T-helper 1 cell treated with Interleukin-12 subunit alpha and Interleukin-12 subunit beta and Interleukin-4 antibody, amounts not matched to agents 30 μg/mL and 1 μg/mL, for 36 hours (primary cell): ENCODE measurements at regions not wholly inside any gene's neighbourhood (a gene's known extent, or its start where the extent isn't known, plus 50 kb on each side); places are given as distances from the start of the nearest gene placed in this dataset.
A peak's percentile ranks its signal among the peaks of the same experiment; 100 is the strongest.
"Not testable (repeated sequence)": the region's sequence is repeated elsewhere in the genome, so short reads cannot be mapped to it uniquely, and the experiment has no call there.

Experiments
- H3K27ac Mint-ChIP-seq: one replicate; pipeline ENCODE4 v1.8.0; 2021; ENCODE audit warnings: mild to moderate bottlenecking, mixed read lengths
- H3K27me3 Mint-ChIP-seq: one replicate; pipeline ENCODE4 v1.8.0; 2021; ENCODE audit warnings: low read depth, mixed read lengths
- H3K36me3 Mint-ChIP-seq: one replicate; pipeline ENCODE4 v1.8.0; 2021; ENCODE audit warnings: low read depth, mixed read lengths
- H3K4me1 Mint-ChIP-seq: one replicate; pipeline ENCODE4 v1.8.0; 2021; ENCODE audit warnings: low read depth, mixed read lengths
- H3K4me3 Mint-ChIP-seq: one replicate; pipeline ENCODE4 v1.8.0; 2021; ENCODE audit warnings: mild to moderate bottlenecking, moderate library complexity, mixed read lengths
- H3K9me3 Mint-ChIP-seq: one replicate; pipeline ENCODE4 v1.8.0; 2021; ENCODE audit warnings: mixed read lengths

GRCh38 chr6:134634466-134634865 lies 315.4 kb downstream of the ALDH8A1 start:
- no peak overlapping the region for H3K4me3 Mint-ChIP-seq
- peaks cover 3% of the 10 kb centered on the region for H3K36me3 Mint-ChIP-seq
- peak overlapping the region; percentile 0 for H3K27ac Mint-ChIP-seq
- H3K9me3 Mint-ChIP-seq, result no peaks in the 10 kb centered on the region
- peaks cover 43% of the 10 kb centered on the region for H3K4me1 Mint-ChIP-seq
- peaks cover 29% of the 10 kb centered on the region for H3K27me3 Mint-ChIP-seq

DNA sequence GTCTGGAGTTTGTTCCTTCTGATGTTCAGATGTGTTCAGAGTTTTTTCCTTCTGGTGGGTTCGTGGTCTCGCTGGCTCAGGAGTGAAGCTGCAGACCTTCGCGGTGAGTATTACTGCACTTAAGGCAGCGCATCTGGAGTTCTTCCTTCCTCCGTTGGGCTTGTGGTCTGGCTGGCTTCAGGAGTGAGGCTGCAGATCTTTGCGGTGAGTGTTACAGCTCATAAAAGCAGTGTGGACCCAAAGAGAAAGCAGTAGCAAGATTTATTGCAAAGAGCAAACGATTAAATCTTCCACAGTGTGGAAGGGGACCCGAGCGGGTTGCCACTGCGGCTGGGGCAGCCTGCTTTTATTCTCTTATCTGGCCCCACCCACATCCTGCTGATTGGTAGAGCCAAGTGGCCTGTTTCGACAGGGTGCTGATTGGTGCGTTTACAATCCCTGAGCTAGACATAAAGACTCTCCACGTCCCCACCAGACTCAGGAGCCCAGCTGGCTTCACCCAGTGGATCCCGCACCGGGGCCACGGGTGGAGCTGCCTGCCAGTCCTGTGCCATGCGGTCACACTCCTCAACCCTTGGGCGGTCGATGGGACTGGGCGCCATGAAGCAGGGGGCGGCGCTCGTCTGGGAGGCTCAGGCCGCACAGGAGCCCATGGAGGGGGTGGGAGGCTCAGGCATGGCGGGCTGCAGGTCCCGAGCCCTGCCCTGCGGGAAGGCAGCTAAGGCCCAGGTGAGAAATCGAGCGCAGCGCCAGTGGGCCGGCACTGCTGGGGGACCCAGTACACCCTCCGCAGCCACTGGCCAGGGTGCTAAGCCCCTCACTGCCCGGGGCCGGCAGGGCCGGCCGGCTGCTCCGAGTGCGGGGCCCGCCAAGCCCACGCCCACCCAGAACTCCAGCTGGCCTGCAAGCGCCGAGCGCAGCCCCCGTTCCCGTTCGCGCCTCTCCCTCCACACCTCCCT lies 315.3 kb upstream of the SGK1 start:
- H3K27ac Mint-ChIP-seq, result peak overlapping the region; percentile 60
- H3K36me3 Mint-ChIP-seq, H3K9me3 Mint-ChIP-seq: not testable (repeated sequence)
- H3K27me3 Mint-ChIP-seq, result peaks cover 29% of the 10 kb centered on the region
- peaks cover 41% of the 10 kb centered on the region for H3K4me1 Mint-ChIP-seq
- peak overlapping the region; percentile 81 for H3K4me3 Mint-ChIP-seq

GRCh38 chr6:134632024-134632423 lies 314.1 kb upstream of the SGK1 start:
- Mint-ChIP-seq H3K4me1 (peaks cover 29% of the 10 kb centered on the region), H3K9me3 (no peaks in the 10 kb centered on the region), H3K4me3 (no peak overlapping the region), H3K36me3 (peaks cover 3% of the 10 kb centered on the region), H3K27me3 (peaks cover 29% of the 10 kb centered on the region), H3K27ac (no peak overlapping the region)

- H3K9me3 Mint-ChIP-seq, result no peaks in the 10 kb centered on the region
- H3K4me3 Mint-ChIP-seq, result no peak overlapping the region
- H3K27me3 Mint-ChIP-seq, result peaks cover 29% of the 10 kb centered on the region
- peaks cover 28% of the 10 kb centered on the region for H3K4me1 Mint-ChIP-seq
- H3K36me3 Mint-ChIP-seq, result peaks cover 3% of the 10 kb centered on the region
- H3K27ac Mint-ChIP-seq, result no peak overlapping the region
Observed at GRCh38 chr6:134631398-134631924, 313.5 kb upstream of the SGK1 start.

GRCh38 chr6:134630508-134631121 lies 312.7 kb upstream of the SGK1 start:
- peaks cover 29% of the 10 kb centered on the region for H3K27me3 Mint-ChIP-seq
- peaks cover 27% of the 10 kb centered on the region for H3K4me1 Mint-ChIP-seq
- no peaks in the 10 kb centered on the region for H3K9me3 Mint-ChIP-seq
- H3K4me3 Mint-ChIP-seq, result no peak overlapping the region
- H3K27ac Mint-ChIP-seq, result no peak overlapping the region
- peaks cover 3% of the 10 kb centered on the region for H3K36me3 Mint-ChIP-seq

DNA sequence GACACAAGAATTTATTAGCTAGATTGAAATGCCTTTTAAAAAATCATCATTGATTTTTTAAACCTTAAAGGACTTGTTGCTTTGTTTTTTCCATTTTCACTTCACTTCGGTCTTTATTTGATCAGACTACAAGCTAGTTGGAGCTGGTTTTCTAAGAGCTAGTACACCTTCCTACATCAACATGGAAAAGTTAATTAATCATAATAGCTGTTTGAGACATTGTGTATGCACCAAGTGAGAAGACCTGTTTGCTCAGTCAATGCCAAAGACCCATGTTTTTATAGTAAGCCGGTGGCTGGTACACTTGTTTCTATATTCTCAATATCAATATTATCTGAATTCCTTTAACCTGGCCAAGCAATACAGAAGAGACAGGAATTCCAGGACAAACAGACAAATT lies 310.2 kb upstream of the SGK1 start:
- no peak overlapping the region for H3K4me3 Mint-ChIP-seq
- H3K27me3 Mint-ChIP-seq, result peaks cover 34% of the 10 kb centered on the region
- H3K9me3 Mint-ChIP-seq, result no peaks in the 10 kb centered on the region
- peaks cover under 1% of the 10 kb centered on the region for H3K36me3 Mint-ChIP-seq
- peaks cover 21% of the 10 kb centered on the region for H3K4me1 Mint-ChIP-seq
- no peak overlapping the region for H3K27ac Mint-ChIP-seq

DNA sequence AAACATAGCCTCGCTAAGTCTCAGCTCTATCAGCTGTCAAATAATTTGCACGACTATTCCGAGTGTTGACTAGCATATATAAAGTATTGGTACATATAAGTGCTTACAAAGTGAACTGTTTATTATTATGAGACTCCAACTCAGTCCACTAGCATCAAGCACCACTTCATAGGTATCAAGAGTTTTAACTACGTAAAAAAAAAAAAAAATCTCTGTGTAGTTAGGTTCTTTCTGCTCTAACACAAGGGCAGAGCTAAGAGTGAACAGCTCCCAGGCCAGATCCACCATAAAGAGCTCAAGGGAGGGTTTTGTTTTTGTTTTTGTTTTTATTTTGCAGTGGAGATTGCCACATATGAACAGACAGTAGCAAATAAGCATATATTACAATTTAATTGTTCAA lies 309.8 kb upstream of the SGK1 start:
- no peaks in the 10 kb centered on the region for H3K36me3 Mint-ChIP-seq
- H3K4me3 Mint-ChIP-seq, result no peak overlapping the region
- H3K4me1 Mint-ChIP-seq, result peaks cover 17% of the 10 kb centered on the region
- peaks cover 30% of the 10 kb centered on the region for H3K27me3 Mint-ChIP-seq
- H3K27ac Mint-ChIP-seq, result no peak overlapping the region
- H3K9me3 Mint-ChIP-seq, result no peaks in the 10 kb centered on the region

- no peak overlapping the region for H3K4me3 Mint-ChIP-seq
- H3K9me3 Mint-ChIP-seq, result no peaks in the 10 kb centered on the region
- H3K36me3 Mint-ChIP-seq, result no peaks in the 10 kb centered on the region
- no peak overlapping the region for H3K27ac Mint-ChIP-seq
- peaks cover 13% of the 10 kb centered on the region for H3K4me1 Mint-ChIP-seq
- H3K27me3 Mint-ChIP-seq, result peaks cover 23% of the 10 kb centered on the region
Observed at GRCh38 chr6:134626589-134626988, 308.7 kb upstream of the SGK1 start.

- Mint-ChIP-seq H3K36me3 (no peaks in the 10 kb centered on the region), H3K9me3 (no peaks in the 10 kb centered on the region), H3K27me3 (peaks cover 18% of the 10 kb centered on the region), H3K4me1 (peaks cover 12% of the 10 kb centered on the region), H3K4me3 (no peak overlapping the region), H3K27ac (no peak overlapping the region)
Observed at GRCh38 chr6:134626086-134626485, 308.2 kb upstream of the SGK1 start.

GRCh38 chr6:134624781-134625180 lies 306.9 kb upstream of the SGK1 start:
- Mint-ChIP-seq H3K36me3 (no peaks in the 10 kb centered on the region), H3K4me3 (no peak overlapping the region), H3K27ac (no peak overlapping the region), H3K9me3 (no peaks in the 10 kb centered on the region), H3K27me3 (peaks cover 7% of the 10 kb centered on the region), H3K4me1 (peaks cover 8% of the 10 kb centered on the region)

GRCh38 chr6:134623401-134623800 lies 305.5 kb upstream of the SGK1 start:
- peaks cover 16% of the 10 kb centered on the region for H3K27me3 Mint-ChIP-seq
- no peaks in the 10 kb centered on the region for H3K36me3 Mint-ChIP-seq
- H3K4me3 Mint-ChIP-seq, result no peak overlapping the region
- H3K27ac Mint-ChIP-seq, result no peak overlapping the region
- no peaks in the 10 kb centered on the region for H3K9me3 Mint-ChIP-seq
- peaks cover 8% of the 10 kb centered on the region for H3K4me1 Mint-ChIP-seq

DNA sequence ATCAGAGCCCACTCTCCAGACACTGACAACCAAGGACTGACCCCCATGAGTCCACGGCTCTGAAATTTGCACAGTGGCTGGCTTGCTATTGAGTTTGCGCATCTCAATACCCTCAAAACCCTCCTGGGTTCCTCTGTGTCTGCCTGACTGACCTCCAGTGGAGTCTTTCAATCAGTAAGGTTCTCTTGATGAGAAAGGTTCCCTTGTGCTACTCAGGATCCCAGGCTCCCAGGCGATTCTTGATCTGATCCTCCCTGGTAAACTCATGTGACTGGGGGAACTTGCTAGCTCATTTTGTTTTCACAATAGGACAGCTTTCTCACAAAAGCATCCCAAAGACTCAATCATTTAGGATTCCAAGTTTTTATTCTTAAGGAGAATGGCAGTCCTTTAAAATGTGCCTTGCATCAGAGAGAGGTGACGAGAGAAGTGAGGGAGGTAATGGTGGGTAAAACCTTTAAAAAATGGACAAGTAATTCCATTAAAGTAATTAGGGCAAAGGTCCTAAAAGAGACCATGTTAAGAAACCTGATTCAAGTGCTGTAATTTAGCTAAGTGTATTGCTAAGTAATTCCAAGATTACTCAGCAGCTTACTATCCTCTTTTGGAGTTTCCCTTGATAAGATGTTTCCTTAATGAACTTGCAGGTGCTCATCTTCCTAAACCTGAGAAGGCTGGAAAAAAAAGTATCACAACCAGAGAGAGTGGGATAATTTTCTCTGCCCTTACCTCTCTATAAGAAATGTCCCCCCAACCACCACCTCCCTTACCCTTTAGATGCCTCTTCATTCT lies 304.7 kb upstream of the SGK1 start:
- H3K4me1 Mint-ChIP-seq, result peaks cover 8% of the 10 kb centered on the region
- H3K36me3 Mint-ChIP-seq, result no peaks in the 10 kb centered on the region
- no peaks in the 10 kb centered on the region for H3K9me3 Mint-ChIP-seq
- no peak overlapping the region for H3K27ac Mint-ChIP-seq
- peaks cover 16% of the 10 kb centered on the region for H3K27me3 Mint-ChIP-seq
- H3K4me3 Mint-ChIP-seq, result no peak overlapping the region

DNA sequence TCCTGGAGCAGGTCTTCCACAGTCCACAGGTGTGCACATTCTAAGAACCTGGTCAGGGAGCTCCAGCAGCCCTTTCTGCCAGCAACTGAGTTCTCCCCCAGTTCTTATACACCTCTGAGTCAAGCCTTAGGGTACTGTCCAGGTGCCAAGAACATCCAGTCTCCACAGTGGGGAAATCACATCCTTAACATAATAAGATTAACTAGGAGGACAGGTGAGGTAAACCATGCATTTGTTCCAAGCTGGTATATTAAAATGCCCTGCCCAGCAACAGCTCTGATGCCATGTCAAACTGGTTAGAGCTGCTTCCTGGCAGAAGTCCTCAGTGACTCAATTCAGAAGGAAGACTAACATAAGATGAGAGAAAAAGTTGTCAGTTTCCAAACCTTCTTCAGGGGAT lies 303.9 kb upstream of the SGK1 start:
- H3K36me3 Mint-ChIP-seq, result no peaks in the 10 kb centered on the region
- no peaks in the 10 kb centered on the region for H3K9me3 Mint-ChIP-seq
- H3K27ac Mint-ChIP-seq, result no peak overlapping the region
- no peak overlapping the region for H3K4me3 Mint-ChIP-seq
- H3K4me1 Mint-ChIP-seq, result peaks cover 8% of the 10 kb centered on the region
- peaks cover 16% of the 10 kb centered on the region for H3K27me3 Mint-ChIP-seq

DNA sequence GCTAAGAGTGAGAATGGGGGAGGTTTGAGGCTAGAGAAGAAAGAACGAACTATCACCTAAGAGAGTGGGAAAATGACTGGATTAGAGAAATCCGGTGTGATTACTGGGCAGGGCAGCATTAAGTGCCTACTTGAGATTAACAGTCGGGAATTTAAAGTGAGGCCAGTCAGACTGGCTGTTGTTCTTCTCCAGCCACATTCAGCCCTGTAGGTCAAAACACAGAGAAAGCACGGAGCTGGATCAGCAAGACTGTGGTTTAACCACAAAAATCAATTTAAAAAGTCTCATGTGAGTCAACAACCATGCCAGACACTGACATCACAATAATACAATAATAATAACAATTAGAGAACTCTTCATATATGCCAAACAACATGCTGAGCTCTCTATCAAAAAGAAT lies 301.9 kb upstream of the SGK1 start:
- peaks cover 20% of the 10 kb centered on the region for H3K27me3 Mint-ChIP-seq
- H3K36me3 Mint-ChIP-seq, result no peaks in the 10 kb centered on the region
- H3K27ac Mint-ChIP-seq, result no peak overlapping the region
- H3K4me3 Mint-ChIP-seq, result no peak overlapping the region
- H3K9me3 Mint-ChIP-seq, result peaks cover 2% of the 10 kb centered on the region
- H3K4me1 Mint-ChIP-seq, result peaks cover 4% of the 10 kb centered on the region
